IMR-90 (cell line): ENCODE measurements at regions not wholly inside any gene's neighbourhood (a gene's known extent, or its start where the extent isn't known, plus 50 kb on each side); places are given as distances from the start of the nearest gene placed in this dataset.

Experiments
- BHLHE40 ChIP-seq: fragments of 150-350 bp; IDR thresholded peaks from 2 replicates; pipeline ENCODE4 v1.6.1; 2016; ENCODE audit warnings: mild to moderate bottlenecking, low read depth, low read length
- CEBPB ChIP-seq: IDR thresholded peaks from 2 replicates; pipeline ENCODE4 v1.6.1; 2012; ENCODE audit warnings: low read depth, low read length, improper control_type of control experiment
- CHD1 ChIP-seq: IDR thresholded peaks from 2 replicates; pipeline ENCODE4 v1.6.1; 2012; ENCODE audit warnings: low read depth, low read length, improper control_type of control experiment
- CTCF ChIP-seq: conservative IDR thresholded peaks from 2 replicates; pipeline ENCODE4 v1.5.1; 2012; ENCODE audit warnings: mild to moderate bottlenecking, low read depth, low read length, improper control_type of control experiment
- ELK1 ChIP-seq: fragments of 150-350 bp; IDR thresholded peaks from 2 replicates; pipeline ENCODE4 v1.6.1; 2016; ENCODE audit warnings: low read depth, mild to moderate bottlenecking, low read length, moderate library complexity, borderline replicate concordance
- MAFK ChIP-seq: IDR thresholded peaks from 2 replicates; pipeline ENCODE4 v1.6.1; 2012; ENCODE audit warnings: low read depth, low read length, improper control_type of control experiment
- NFE2L2 ChIP-seq: fragments of 150-350 bp; IDR thresholded peaks from 2 replicates; pipeline ENCODE4 v1.6.1; 2016; ENCODE audit warnings: low read depth, mild to moderate bottlenecking, low read length
- POLR2A ChIP-seq: IDR thresholded peaks from 2 replicates; pipeline ENCODE4 v1.6.1; 2012; ENCODE audit warnings: mild to moderate bottlenecking, low read depth, low read length
- RAD21 ChIP-seq: IDR thresholded peaks from 2 replicates; pipeline ENCODE4 v1.6.1; 2012; ENCODE audit warnings: low read length, improper control_type of control experiment
- RCOR1 ChIP-seq: IDR thresholded peaks from 2 replicates; pipeline ENCODE4 v1.6.1; 2012; ENCODE audit warnings: mild to moderate bottlenecking, low read length, improper control_type of control experiment; ENCODE audit not compliant: insufficient replicate concordance
- RFX5 ChIP-seq: IDR thresholded peaks from 2 replicates; pipeline ENCODE4 v1.8.0; 2012; ENCODE audit warnings: low read depth, mild to moderate bottlenecking, low read length, moderate library complexity
- SMC3 ChIP-seq: fragments of 150-350 bp; IDR thresholded peaks from 2 replicates; pipeline ENCODE4 v1.6.1; 2016; ENCODE audit warnings: low read depth, mild to moderate bottlenecking, antibody characterized with exemption, low read length, moderate library complexity
- USF2 ChIP-seq: fragments of 150-350 bp; IDR thresholded peaks from 2 replicates; pipeline ENCODE4 v1.6.1; 2017; ENCODE audit warnings: mild to moderate bottlenecking, antibody characterized with exemption, low read length, low read depth

GRCh38 chr1:106680776-106681344 lies 375.6 kb upstream of the PRMT6 start:
- TF ChIP-seq BHLHE40 (no peak), POLR2A (no peak), MAFK (no peak), CTCF (no peak), RFX5 (no peak), SMC3 (no peak), CEBPB (no peak), RCOR1 (no peak), RAD21 (no peak), CHD1 (no peak), ELK1 (no peak), USF2 (no peak), NFE2L2 (no peak)
